ENCODE measurements at regions not wholly inside any gene's neighbourhood (a gene's known extent, or its start where the extent isn't known, plus 50 kb on each side); places are given as distances from the start of the nearest gene placed in this dataset.

DNA sequence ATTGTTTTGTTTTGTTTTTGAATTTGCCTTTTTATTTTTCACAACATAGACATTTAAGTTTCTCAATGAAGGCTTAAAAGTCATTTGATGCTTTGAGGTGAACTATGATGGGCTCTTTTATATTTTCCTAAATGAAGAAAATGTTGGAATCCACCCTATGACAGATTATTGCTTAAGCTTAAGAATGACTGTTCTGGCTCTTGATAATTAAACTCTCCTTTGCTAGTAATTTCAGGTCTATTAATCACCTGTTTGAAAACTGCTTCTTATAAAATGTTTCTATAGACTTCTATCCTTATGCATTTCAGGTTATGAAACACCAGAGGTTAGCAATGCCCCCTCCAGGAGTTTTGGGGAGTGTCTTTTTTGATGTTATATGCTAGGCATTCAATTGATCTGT lies 424.1 kb upstream of the DYNLRB2 start:
- TF ChIP-seq CTCF (conservative IDR thresholded peaks at IDR 0.05; ENCODE audit: low read depth, low read length) (no peak), EZH2phosphoT487 (IDR thresholded peaks at IDR 0.05; ENCODE audit: borderline replicate concordance, low read length) (no peak), EZH2 (IDR thresholded peaks at IDR 0.05; ENCODE audit: low read length, unreplicated experiment) (no peak)

All from PC-3 (cell line).